ENCODE measurements at regions not wholly inside any gene's neighbourhood (a gene's known extent, or its start where the extent isn't known, plus 50 kb on each side); places are given as distances from the start of the nearest gene placed in this dataset.

DNA sequence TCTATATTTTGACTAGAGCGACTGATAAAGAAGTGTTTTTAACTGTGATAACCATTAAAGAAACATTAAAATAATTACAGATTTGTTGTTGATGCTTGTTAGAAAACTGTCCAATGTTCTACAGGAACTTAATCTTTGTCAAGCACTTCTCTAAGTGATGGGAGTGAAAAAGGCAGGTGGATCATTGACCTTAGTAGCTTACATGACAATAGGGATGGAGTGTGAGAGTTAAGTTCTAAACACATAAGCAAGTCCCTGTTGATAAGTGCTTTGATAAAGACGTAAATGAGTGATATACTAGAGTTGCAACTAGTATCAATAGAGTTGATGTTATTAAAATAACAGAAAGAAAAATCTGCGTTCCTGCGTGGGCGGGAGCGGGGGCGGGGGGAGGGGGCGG lies 931.5 kb upstream of the EPHA7 start:
- DNase-seq (no peak), ATAC-seq (no peak)
- Histone ChIP-seq H3K4me3 (no peak overlapping the region), H3K27me3 (no peaks in the 10 kb centered on the region), H3K9me3 (no peaks in the 10 kb centered on the region), H3K36me3 (no peaks in the 10 kb centered on the region), H3K27ac (no peak overlapping the region), H3K4me1 (no peaks in the 10 kb centered on the region)
- 62 to 71% (median 70%) methylated on average over 8 of the region's 8 CpGs for WGBS, 4 donors
- intact Hi-C loops (cut with DNase I): no loop called here
- no peak for TF ChIP-seq POLR2A (IDR thresholded peaks at IDR 0.05)
- TF ChIP-seq, protein P1, sequence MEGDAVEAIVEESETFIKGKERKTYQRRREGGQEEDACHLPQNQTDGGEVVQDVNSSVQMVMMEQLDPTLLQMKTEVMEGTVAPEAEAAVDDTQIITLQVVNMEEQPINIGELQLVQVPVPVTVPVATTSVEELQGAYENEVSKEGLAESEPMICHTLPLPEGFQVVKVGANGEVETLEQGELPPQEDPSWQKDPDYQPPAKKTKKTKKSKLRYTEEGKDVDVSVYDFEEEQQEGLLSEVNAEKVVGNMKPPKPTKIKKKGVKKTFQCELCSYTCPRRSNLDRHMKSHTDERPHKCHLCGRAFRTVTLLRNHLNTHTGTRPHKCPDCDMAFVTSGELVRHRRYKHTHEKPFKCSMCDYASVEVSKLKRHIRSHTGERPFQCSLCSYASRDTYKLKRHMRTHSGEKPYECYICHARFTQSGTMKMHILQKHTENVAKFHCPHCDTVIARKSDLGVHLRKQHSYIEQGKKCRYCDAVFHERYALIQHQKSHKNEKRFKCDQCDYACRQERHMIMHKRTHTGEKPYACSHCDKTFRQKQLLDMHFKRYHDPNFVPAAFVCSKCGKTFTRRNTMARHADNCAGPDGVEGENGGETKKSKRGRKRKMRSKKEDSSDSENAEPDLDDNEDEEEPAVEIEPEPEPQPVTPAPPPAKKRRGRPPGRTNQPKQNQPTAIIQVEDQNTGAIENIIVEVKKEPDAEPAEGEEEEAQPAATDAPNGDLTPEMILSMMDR (IDR thresholded peaks at IDR 0.05): no peak

DNA sequence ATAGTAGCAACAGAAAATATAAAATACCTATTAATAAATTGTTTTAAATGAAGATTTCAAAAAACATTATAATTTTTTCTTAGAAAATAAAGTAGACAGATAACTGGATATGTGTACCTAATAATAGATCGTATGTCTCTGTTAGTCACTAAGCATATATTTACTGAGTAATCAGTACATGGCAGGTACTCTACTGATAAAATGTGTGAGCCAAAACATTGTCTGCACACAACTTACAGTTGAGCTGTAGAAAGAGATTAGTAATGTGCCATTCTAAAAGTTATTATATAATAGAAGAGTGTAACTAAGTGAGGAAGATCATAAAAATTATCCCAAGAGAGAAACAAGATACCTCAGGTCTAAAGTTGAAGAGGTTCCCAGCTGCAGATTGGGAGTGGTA lies 929.9 kb upstream of the EPHA7 start:
- no peak for TF ChIP-seq POLR2A (IDR thresholded peaks at IDR 0.05)
- TF ChIP-seq, protein P1 (IDR thresholded peaks at IDR 0.05): no peak
- 25 to 38% (median 33%) methylated on average over 1 of the region's 1 CpG for WGBS, 4 donors
- Histone ChIP-seq H3K27ac (no peak overlapping the region), H3K9me3 (no peaks in the 10 kb centered on the region), H3K4me3 (no peak overlapping the region), H3K36me3 (no peaks in the 10 kb centered on the region), H3K4me1 (no peaks in the 10 kb centered on the region), H3K27me3 (no peaks in the 10 kb centered on the region)
- intact Hi-C loops (cut with DNase I): no loop called here
- no peak for ATAC-seq
- no peak for DNase-seq

DNA sequence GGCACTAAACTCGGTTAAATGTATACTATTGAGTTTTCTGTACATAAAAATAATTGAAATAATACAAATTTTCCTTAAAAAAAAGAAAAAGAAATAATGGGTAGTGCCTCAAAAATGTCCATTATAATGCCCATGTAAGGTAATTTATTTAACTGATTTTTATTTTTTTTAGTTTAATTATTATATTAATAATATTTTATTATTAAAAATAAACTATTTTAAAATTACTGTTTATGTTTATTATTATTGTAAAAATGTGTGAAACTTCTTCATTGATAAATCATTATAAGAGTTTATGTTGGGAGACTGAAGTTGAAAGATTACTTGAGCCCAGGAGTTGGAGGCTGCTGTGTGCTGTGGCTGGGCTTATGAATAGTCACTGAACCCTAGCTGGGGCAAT lies 925.5 kb upstream of the EPHA7 start:
- no peaks in the 10 kb centered on the region for H3K9me3 ChIP-seq
- no peaks in the 10 kb centered on the region for H3K36me3 ChIP-seq
- H3K27ac ChIP-seq: no peak overlapping the region
- DNase-seq: no peak
- TF ChIP-seq, protein P1 (IDR thresholded peaks at IDR 0.05): no peak
- no peak for TF ChIP-seq POLR2A (IDR thresholded peaks at IDR 0.05)
- 77 to 85% (median 82%) methylated on average over 1 of the region's 1 CpG for WGBS, 4 donors
- H3K4me3 ChIP-seq: no peak overlapping the region
- H3K27me3 ChIP-seq: no peaks in the 10 kb centered on the region
- ATAC-seq: no peak
- intact Hi-C loops (cut with DNase I): no loop called here
- H3K4me1 ChIP-seq: no peaks in the 10 kb centered on the region

- DNase-seq (no peak), ATAC-seq (no peak)
- no peaks in the 10 kb centered on the region for H3K4me1 ChIP-seq
- WGBS, 4 donors: 56 to 75% (median 73%) methylated on average over 2 of the region's 2 CpGs
- no peak overlapping the region for H3K27ac ChIP-seq
- no peak overlapping the region for H3K4me3 ChIP-seq
- TF ChIP-seq, protein P1 (IDR thresholded peaks at IDR 0.05): no peak
- TF ChIP-seq POLR2A (IDR thresholded peaks at IDR 0.05): no peak
- no peaks in the 10 kb centered on the region for H3K27me3 ChIP-seq
- no peaks in the 10 kb centered on the region for H3K36me3 ChIP-seq
- no peaks in the 10 kb centered on the region for H3K9me3 ChIP-seq
- intact Hi-C loops (cut with DNase I): no loop called here
Measured at GRCh38 chr6:94341173-94341572, 921.8 kb upstream of the EPHA7 start.

Measured in heart left ventricle (tissue), 16 donors.